HCT116 (cell line): ENCODE measurements at regions not wholly inside any gene's neighbourhood (a gene's known extent, or its start where the extent isn't known, plus 50 kb on each side); places are given as distances from the start of the nearest gene placed in this dataset.

Experiments used
- ATAC-seq: fragments of 200-7000 bp; cut with Tn5 transposase; 2 replicates; pipeline ENCODE4 v1.9.1; 2020; ENCODE audit warnings: mild to moderate bottlenecking, moderate library complexity
- BruUV-seq: library from RNA; stranded (reverse); fragments of 400-500 nt; replicated peaks from 2 replicates; lab custom pipeline; 2021; lab: Mats Ljungman, UMichigan
- CTCF ChIA-PET: fragments of 300-600 bp; sonication (Branson Sonifier 250); formaldehyde crosslinking; loops from one replicate; lab custom pipeline; 2021; ENCODE audit warnings: antibody characterized with exemption; lab: Charles Lee
- POLR2A ChIA-PET: fragments of 300-600, 350-600 bp; sonication (Branson Sonifier 250); formaldehyde crosslinking; loops from one replicate; lab custom pipeline; 2021; ENCODE audit warnings: antibody characterized with exemption; lab: Charles Lee
- RAD21 ChIA-PET, 2 experiments: fragments of 300-600 bp; sonication (Branson Sonifier 250); formaldehyde crosslinking; loops; one replicate each; lab custom pipeline; 2023; ENCODE audit warnings: low total read pairs in 2 of 2; ENCODE audit not compliant: uncharacterized antibody in 2 of 2, unreplicated experiment in 2 of 2, low non-redundant PET in 1 of 2; lab: Charles Lee
- DNase-seq: peaks from one replicate; pipeline ENCODE4 v3.0.0-alpha.2; 2010; ENCODE audit warnings: low read depth, low spot score
- H2AFZ ChIP-seq: fragments of 200-600 bp; shearing (Covaris generic), sonication (generic); 2 replicates; pipeline ENCODE4 v1.6.1; 2017; ENCODE audit warnings: low read depth, mixed run types, mixed read lengths, antibody characterized with exemption, low read length; ENCODE audit not compliant: poor library complexity, severe bottlenecking
- H3K27ac ChIP-seq: 2 replicates; pipeline ENCODE4 v1.5.1; 2012; ENCODE audit warnings: low read depth, low read length
- H3K27me3 ChIP-seq: fragments of 200-600 bp; sonication (generic); 2 replicates; pipeline ENCODE4 v1.6.1; 2016; ENCODE audit warnings: mixed run types, low read length, mixed read lengths; ENCODE audit not compliant: insufficient read depth
- H3K36me3 ChIP-seq, 2 experiments: fragments of 200-500 bp in 1 of 2; fragments of 200-600 bp in 1 of 2; sonication (Bioruptor generic) in 1 of 2; sonication (generic) in 1 of 2; 2 replicates each; pipeline versions ENCODE4 v1.5.1 to v1.6.1; 2014 to 2016; ENCODE audit warnings: low read length in 2 of 2, inconsistent platforms in 1 of 2, mixed read lengths in 1 of 2, mixed run types in 1 of 2; ENCODE audit not compliant: insufficient read depth in 2 of 2, control insufficient read depth in 1 of 2
- H3K4me1 ChIP-seq, 2 experiments: fragments of 200-600 bp in 1 of 2; sonication (generic) in 1 of 2; 2 replicates each; pipeline versions ENCODE4 v1.5.1 to v1.6.1; 2012 to 2017; ENCODE audit warnings: low read length in 2 of 2, inconsistent platforms in 1 of 2, mild to moderate bottlenecking in 1 of 2, mixed read lengths in 1 of 2, mixed run types in 1 of 2, moderate library complexity in 1 of 2; ENCODE audit not compliant: insufficient read depth in 2 of 2, control insufficient read depth in 1 of 2
- H3K4me2 ChIP-seq: fragments of 200-600 bp; sonication (generic); 2 replicates; pipeline ENCODE4 v1.6.1; 2017; ENCODE audit warnings: mixed run types, low read length, mixed read lengths
- H3K4me3 ChIP-seq, 2 experiments: fragments of 200-600 bp in 1 of 2; sonication (generic) in 1 of 2; replicated peaks in 1 of 2; 2 replicates each; pipeline ENCODE4 v1.5.1; 2011 to 2016; ENCODE audit warnings: low read length in 2 of 2, control low read depth in 1 of 2, low read depth in 1 of 2, mild to moderate bottlenecking in 1 of 2, mixed read lengths in 1 of 2, mixed run types in 1 of 2
- H3K79me2 ChIP-seq: fragments of 200-600 bp; sonication (generic); 2 replicates; pipeline ENCODE4 v1.6.1; 2017; ENCODE audit warnings: mild to moderate bottlenecking, mixed run types, low read length, moderate library complexity, mixed read lengths; ENCODE audit not compliant: insufficient read depth
- H3K9ac ChIP-seq: fragments of 200-600 bp; sonication (generic); 2 replicates; pipeline ENCODE4 v1.6.1; 2016; ENCODE audit warnings: low read length, mixed read lengths
- H3K9me2 ChIP-seq: fragments of 200-600 bp; sonication (generic), shearing (Covaris generic); 2 replicates; pipeline ENCODE4 v1.6.1; 2017; ENCODE audit warnings: mixed run types, mild to moderate bottlenecking, moderate library complexity; ENCODE audit not compliant: insufficient read depth
- H3K9me3 ChIP-seq, 2 experiments: fragments of 200-500 bp in 1 of 2; fragments of 200-600 bp in 1 of 2; sonication (Bioruptor generic) in 1 of 2; sonication (generic) in 1 of 2; 2 replicates each; pipeline ENCODE4 v1.6.1; 2014 to 2017; ENCODE audit warnings: low read length in 2 of 2, mixed read lengths in 2 of 2, inconsistent platforms in 1 of 2, low read depth in 1 of 2, mild to moderate bottlenecking in 1 of 2, mixed run types in 1 of 2, moderate library complexity in 1 of 2; ENCODE audit not compliant: control insufficient read depth in 1 of 2, insufficient read depth in 1 of 2
- H4K20me1 ChIP-seq: fragments of 200-600 bp; sonication (generic), shearing (Covaris generic); 2 replicates; pipeline ENCODE4 v1.6.1; 2017; ENCODE audit warnings: mixed run types, mild to moderate bottlenecking, moderate library complexity; ENCODE audit not compliant: insufficient read depth
- CBX3 ChIP-seq: IDR thresholded peaks from 2 replicates; pipeline ENCODE4 v1.6.1; 2012; ENCODE audit warnings: low read depth
- EGR1 ChIP-seq: IDR thresholded peaks from 2 replicates; pipeline ENCODE4 v1.6.1; 2012; ENCODE audit warnings: low read depth
- ELF1 ChIP-seq: IDR thresholded peaks from 2 replicates; pipeline ENCODE4 v1.6.1; 2012; ENCODE audit warnings: low read depth, borderline replicate concordance
- EZH2 ChIP-seq: fragments of 200-600 bp; sonication (generic); IDR thresholded peaks from 2 replicates; pipeline ENCODE4 v1.6.1; 2017; ENCODE audit warnings: antibody characterized with exemption, mixed run types
- EZH2phosphoT487 ChIP-seq: fragments of 200-600 bp; IDR thresholded peaks from 2 replicates; pipeline ENCODE4 v1.6.1; 2018; ENCODE audit warnings: antibody characterized with exemption, borderline replicate concordance
- FOSL1 ChIP-seq: IDR thresholded peaks from 2 replicates; pipeline ENCODE4 v1.6.1; 2012; ENCODE audit warnings: low read depth
- JUND ChIP-seq: IDR thresholded peaks from 2 replicates; pipeline ENCODE4 v1.6.1; 2012
- POLR2A ChIP-seq: IDR thresholded peaks from 2 replicates; pipeline ENCODE4 v1.7.0; 2011; ENCODE audit warnings: borderline replicate concordance; ENCODE audit not compliant: insufficient read depth, insufficient read length; ENCODE audit errors: extremely low read depth
- POLR2AphosphoS5 ChIP-seq: IDR thresholded peaks from 2 replicates; pipeline ENCODE4 v1.6.1; 2011; ENCODE audit warnings: mild to moderate bottlenecking, low read depth, low read length, moderate library complexity
- RAD21 ChIP-seq: IDR thresholded peaks from 2 replicates; pipeline ENCODE4 v1.6.1; 2012; ENCODE audit warnings: low read depth, mild to moderate bottlenecking
- SIN3A ChIP-seq: IDR thresholded peaks from 2 replicates; pipeline ENCODE4 v1.6.1; 2012; ENCODE audit warnings: low read depth
- SP1 ChIP-seq: IDR thresholded peaks from 2 replicates; pipeline ENCODE4 v1.6.1; 2012; ENCODE audit warnings: low read depth
- SRF ChIP-seq: IDR thresholded peaks from 2 replicates; pipeline ENCODE4 v1.6.1; 2012; ENCODE audit warnings: low read depth
- TCF7L2 ChIP-seq: IDR thresholded peaks from 2 replicates; pipeline ENCODE4 v1.7.0; 2011; ENCODE audit warnings: borderline replicate concordance, inconsistent platforms; ENCODE audit not compliant: insufficient read depth, insufficient read length; ENCODE audit errors: extremely low read depth
- YY1 ChIP-seq: IDR thresholded peaks from 2 replicates; pipeline ENCODE4 v1.6.1; 2011; ENCODE audit warnings: low read length, low read depth, moderate library complexity, mild to moderate bottlenecking; ENCODE audit not compliant: insufficient replicate concordance; ENCODE audit errors: extremely low read depth
- ZFX ChIP-seq: fragments of 450-650 bp; IDR thresholded peaks from 2 replicates; pipeline ENCODE4 v1.6.1; 2017
- ZNF274 ChIP-seq: fragments of 200-500 bp; sonication (Bioruptor generic); IDR thresholded peaks from 2 replicates; pipeline ENCODE4 v1.6.1; 2014; ENCODE audit warnings: mild to moderate bottlenecking, low read depth, low read length, inconsistent platforms
- intact Hi-C: fragments of 100-400 bp; cut with micrococcal nuclease; formaldehyde crosslinking; loops from 2 replicates; pipeline ENCODE4 v1.10.0; 2022
- TF ChIP-seq, protein P1 (sequence below), 3 experiments: fragments of 200-600 bp in 1 of 3; sonication (generic) in 1 of 3; IDR thresholded peaks in 2 of 3; conservative IDR thresholded peaks in 1 of 3; 2 replicates each; pipeline ENCODE4 v1.5.1; 2012 to 2017; ENCODE audit warnings: low read depth in 2 of 3, low read length in 2 of 3, antibody characterized with exemption in 1 of 3, borderline replicate concordance in 1 of 3, control low read depth in 1 of 3, mild to moderate bottlenecking in 1 of 3, mixed read lengths in 1 of 3, mixed run types in 1 of 3, moderate library complexity in 1 of 3; ENCODE audit not compliant: insufficient read depth in 1 of 3
- TF ChIP-seq, protein P2 (sequence below): IDR thresholded peaks from 2 replicates; pipeline ENCODE4 v1.6.1; 2012; ENCODE audit warnings: low read depth
- TF ChIP-seq, protein P3 (sequence below): IDR thresholded peaks from 2 replicates; pipeline ENCODE4 v1.6.1; 2012

DNA sequence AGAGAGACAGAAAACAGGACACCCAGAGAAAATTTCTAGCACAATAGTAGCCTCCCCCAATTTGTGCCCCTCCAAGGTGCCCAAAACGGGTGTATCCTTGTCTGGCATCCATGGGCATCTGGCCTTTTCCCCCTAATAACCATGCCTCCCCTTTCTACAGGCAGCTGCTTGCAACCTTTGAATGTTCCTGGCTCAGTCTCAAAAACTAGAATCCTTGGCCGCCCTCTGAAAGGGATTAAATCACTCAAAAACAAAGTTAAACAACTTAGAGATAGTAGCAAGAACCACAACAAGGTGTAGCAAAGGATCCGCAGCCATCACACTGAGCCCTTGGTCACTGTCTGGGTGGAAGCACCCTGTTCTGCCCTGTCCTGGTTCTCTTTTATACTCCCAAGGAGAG, 105.6 kb downstream of the MN1 start:
- no peak for TF ChIP-seq CBX3
- no peak for TF ChIP-seq SRF
- TF ChIP-seq JUND, result no peak
- TF ChIP-seq EZH2phosphoT487, result no peak
- no peak for TF ChIP-seq SP1
- no peak for TF ChIP-seq ZNF274
- TF ChIP-seq EZH2, result no peak
- TF ChIP-seq SIN3A, result no peak
- TF ChIP-seq, protein P1, sequence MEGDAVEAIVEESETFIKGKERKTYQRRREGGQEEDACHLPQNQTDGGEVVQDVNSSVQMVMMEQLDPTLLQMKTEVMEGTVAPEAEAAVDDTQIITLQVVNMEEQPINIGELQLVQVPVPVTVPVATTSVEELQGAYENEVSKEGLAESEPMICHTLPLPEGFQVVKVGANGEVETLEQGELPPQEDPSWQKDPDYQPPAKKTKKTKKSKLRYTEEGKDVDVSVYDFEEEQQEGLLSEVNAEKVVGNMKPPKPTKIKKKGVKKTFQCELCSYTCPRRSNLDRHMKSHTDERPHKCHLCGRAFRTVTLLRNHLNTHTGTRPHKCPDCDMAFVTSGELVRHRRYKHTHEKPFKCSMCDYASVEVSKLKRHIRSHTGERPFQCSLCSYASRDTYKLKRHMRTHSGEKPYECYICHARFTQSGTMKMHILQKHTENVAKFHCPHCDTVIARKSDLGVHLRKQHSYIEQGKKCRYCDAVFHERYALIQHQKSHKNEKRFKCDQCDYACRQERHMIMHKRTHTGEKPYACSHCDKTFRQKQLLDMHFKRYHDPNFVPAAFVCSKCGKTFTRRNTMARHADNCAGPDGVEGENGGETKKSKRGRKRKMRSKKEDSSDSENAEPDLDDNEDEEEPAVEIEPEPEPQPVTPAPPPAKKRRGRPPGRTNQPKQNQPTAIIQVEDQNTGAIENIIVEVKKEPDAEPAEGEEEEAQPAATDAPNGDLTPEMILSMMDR (IDR thresholded peaks at IDR 0.05 in 2 of 3, conservative IDR thresholded peaks at IDR 0.05 in 1 of 3; ENCODE audit: borderline replicate concordance in 1 of 3, insufficient read depth in 1 of 3, low read depth in 2 of 3, low read length in 2 of 3), result no peak
- TF ChIP-seq POLR2AphosphoS5, result no peak
- no peak for TF ChIP-seq YY1
- TF ChIP-seq ZFX, result no peak
- no peak for TF ChIP-seq TCF7L2
- TF ChIP-seq FOSL1, result no peak
- no peak for TF ChIP-seq ELF1
- TF ChIP-seq RAD21, result no peak
- TF ChIP-seq, protein P2, sequence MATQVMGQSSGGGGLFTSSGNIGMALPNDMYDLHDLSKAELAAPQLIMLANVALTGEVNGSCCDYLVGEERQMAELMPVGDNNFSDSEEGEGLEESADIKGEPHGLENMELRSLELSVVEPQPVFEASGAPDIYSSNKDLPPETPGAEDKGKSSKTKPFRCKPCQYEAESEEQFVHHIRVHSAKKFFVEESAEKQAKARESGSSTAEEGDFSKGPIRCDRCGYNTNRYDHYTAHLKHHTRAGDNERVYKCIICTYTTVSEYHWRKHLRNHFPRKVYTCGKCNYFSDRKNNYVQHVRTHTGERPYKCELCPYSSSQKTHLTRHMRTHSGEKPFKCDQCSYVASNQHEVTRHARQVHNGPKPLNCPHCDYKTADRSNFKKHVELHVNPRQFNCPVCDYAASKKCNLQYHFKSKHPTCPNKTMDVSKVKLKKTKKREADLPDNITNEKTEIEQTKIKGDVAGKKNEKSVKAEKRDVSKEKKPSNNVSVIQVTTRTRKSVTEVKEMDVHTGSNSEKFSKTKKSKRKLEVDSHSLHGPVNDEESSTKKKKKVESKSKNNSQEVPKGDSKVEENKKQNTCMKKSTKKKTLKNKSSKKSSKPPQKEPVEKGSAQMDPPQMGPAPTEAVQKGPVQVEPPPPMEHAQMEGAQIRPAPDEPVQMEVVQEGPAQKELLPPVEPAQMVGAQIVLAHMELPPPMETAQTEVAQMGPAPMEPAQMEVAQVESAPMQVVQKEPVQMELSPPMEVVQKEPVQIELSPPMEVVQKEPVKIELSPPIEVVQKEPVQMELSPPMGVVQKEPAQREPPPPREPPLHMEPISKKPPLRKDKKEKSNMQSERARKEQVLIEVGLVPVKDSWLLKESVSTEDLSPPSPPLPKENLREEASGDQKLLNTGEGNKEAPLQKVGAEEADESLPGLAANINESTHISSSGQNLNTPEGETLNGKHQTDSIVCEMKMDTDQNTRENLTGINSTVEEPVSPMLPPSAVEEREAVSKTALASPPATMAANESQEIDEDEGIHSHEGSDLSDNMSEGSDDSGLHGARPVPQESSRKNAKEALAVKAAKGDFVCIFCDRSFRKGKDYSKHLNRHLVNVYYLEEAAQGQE, result no peak
- no peak for TF ChIP-seq EGR1
- TF ChIP-seq, protein P3, sequence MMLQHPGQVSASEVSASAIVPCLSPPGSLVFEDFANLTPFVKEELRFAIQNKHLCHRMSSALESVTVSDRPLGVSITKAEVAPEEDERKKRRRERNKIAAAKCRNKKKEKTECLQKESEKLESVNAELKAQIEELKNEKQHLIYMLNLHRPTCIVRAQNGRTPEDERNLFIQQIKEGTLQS, result no peak
- TF ChIP-seq POLR2A, result no peak
- no peaks in the 10 kb centered on the region for H3K9me2 ChIP-seq
- no peak overlapping the region for H2AFZ ChIP-seq
- no peak overlapping the region for H3K9ac ChIP-seq
- BruUV-seq, result no TSS peak
- no peaks in the 10 kb centered on the region for H4K20me1 ChIP-seq
- H3K27me3 ChIP-seq, result no peaks in the 10 kb centered on the region
- ChIA-PET CTCF (no interaction called here), RAD21 (no interaction called here), POLR2A (no interaction called here)
- H3K4me2 ChIP-seq, result no peak overlapping the region
- H3K79me2 ChIP-seq, result no peaks in the 10 kb centered on the region
- DNase-seq, result no peak
- intact Hi-C loops, result loop anchor here (10.0 kb wide), 1 partner anchor 1379 kb away; the partner anchor contains the start of gene KREMEN1
- no peaks in the 10 kb centered on the region for H3K36me3 ChIP-seq
- no peaks in the 10 kb centered on the region for H3K4me1 ChIP-seq
- ATAC-seq, result no peak
- H3K9me3 ChIP-seq, result peaks cover 4 to 8% of the 10 kb centered on the region in 2 experiments; a peak in 2 of 4 replicates
- no peak overlapping the region for H3K27ac ChIP-seq
- H3K4me3 ChIP-seq, result no peak overlapping the region
